NCI-H460 (cell line): ENCODE measurements at regions not wholly inside any gene's neighbourhood (a gene's known extent, or its start where the extent isn't known, plus 50 kb on each side); places are given as distances from the start of the nearest gene placed in this dataset.

Source experiments
- DNase-seq: peaks from one replicate; pipeline ENCODE4 v3.0.0-alpha.2; 2016; ENCODE audit warnings: low read depth; ENCODE audit errors: extremely low read depth

DNA sequence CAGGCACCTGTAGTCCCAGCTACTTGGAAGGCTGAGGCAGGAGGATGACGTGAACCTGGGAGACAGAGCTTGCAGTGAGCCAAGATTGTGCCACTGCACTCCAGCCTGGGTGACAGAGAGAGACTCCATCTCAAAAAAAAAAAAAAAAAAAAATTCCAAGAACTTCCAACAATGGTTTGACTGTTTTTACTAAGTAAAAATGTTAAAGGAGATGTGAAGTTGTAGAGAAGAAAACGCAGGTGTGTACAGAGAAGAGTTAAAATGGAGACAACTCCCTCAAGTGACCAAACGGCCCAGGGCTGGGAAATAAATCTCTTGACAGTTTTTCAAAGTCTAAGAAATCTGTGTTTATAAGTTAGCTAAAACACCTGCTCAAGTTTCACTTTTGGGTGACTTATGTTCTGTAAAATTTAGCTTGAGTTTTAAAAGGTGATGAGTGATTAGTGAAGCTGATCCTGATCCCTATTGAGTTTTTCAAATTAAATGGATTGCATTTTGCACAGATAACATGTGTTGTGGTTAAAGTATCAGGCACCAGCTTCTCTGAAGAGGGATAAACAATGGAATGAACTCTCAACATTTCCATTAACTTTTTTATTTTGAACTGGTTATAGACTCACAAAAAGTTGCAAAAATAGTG is 255.2 kb upstream of the CD180 start:
- DNase-seq, result no peak

- DNase-seq, result no peak
Measured at GRCh38 chr5:67447732-67448131, 251.1 kb upstream of the CD180 start.

GRCh38 chr5:67437905-67438845 is 241.6 kb upstream of the CD180 start:
- DNase-seq, result peak; percentile 16

- no peak for DNase-seq
Measured at GRCh38 chr5:67435032-67435431, 238.4 kb upstream of the CD180 start.

- DNase-seq, result no peak
Measured at GRCh38 chr5:67434466-67434865, 237.9 kb upstream of the CD180 start.

DNA sequence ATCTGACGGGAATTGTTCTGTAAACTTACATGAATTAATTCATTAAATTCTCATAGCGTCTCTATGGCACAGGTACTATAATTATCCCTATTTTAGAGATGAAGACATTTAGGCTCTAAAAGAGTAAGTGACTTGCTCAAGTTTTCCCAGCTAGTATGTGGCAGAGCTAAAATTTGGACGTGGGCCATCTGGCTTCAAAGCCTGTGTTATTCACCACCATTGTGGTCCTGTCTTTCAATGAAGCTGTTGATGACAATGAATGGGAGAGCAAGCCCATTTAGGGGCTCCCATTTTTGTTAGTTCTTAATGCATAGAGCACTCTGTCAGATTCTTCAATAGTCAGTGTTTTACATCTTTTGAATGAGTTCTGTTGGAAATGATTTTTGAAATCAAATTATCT is 236.0 kb upstream of the CD180 start:
- no peak for DNase-seq

DNA sequence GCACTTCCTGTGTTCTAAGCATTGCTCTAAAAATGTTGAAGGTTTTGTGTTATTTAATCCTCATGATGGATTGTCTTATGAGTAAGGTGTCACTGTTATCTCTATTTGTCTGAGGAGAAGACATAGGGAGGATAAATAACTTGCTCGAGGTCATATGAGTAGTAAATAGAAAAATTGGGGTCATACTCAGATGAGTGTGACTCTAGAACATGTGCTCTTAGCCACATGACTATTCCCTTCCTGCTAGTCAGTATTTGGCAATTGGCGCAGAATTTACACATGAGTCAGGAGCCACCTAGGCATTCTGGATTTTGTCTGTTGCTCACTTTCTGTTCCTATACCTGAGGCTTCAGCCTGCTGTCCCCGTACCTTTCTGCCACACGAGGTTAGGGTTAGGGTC is 234.6 kb upstream of the CD180 start:
- no peak for DNase-seq

GRCh38 chr5:67427850-67428298 is 231.3 kb upstream of the CD180 start:
- DNase-seq, result no peak

- no peak for DNase-seq
Measured at GRCh38 chr5:67426961-67427849, 230.6 kb upstream of the CD180 start.

DNA sequence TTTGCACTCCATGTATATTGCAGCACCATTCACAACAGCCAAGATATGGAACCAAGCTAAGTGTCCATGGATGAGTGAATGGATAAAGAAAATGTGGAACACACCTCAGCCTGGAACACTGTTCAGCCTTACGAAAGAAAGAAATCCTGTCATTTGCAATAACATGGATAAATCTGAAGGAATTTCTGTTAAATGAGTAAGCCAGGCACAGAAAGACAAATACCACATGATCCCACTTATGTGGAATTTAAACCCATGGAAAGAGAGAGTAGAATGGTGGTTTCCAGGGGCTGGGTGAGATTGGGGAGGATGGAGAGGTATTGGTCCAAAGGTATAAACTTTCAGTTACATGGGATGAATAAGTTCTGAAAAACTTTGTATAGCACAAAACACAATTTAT is 228.9 kb upstream of the CD180 start:
- DNase-seq, result no peak

GRCh38 chr5:67417839-67418238 is 221.2 kb upstream of the CD180 start:
- DNase-seq, result no peak

GRCh38 chr5:67416986-67417385 is 220.4 kb upstream of the CD180 start:
- no peak for DNase-seq

DNA sequence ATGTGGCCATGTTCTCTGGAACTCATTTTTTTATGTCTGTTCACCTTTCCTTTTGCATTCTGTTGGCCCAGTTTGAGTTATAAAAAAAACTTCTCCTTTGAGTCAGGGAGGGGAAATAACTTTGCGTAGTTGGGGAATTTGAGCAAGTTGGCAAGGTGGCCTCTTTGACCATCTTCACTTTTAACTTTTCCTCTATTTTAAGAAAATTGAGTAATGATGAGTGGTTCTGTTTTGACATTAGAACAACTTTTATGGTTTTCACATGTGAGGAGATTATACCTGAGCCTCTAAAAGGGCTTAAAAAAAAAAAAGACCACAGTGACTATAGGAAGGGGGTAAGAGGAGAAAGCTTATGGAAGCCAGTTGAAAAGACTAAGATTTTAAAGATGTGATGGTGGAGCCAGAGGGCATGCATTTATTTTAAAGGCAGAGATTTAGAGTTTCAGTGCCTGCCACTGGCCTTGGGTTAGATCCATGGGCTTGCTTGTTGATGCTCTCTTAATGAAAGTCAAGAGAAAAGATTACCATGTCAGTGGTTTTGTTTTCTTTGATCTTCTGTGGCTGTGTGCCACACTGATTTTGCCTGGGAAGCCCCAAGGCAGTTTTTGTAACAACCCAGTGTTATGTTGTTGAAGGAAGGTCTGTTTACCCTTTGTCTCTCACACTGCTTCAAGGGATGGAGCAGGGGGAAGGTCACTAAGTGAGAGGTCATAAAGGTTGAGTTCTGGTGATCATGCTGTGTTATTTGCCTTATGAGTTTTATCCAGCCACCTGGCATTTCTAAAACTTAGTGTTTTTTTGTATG is 219.7 kb upstream of the CD180 start:
- DNase-seq, result no peak

GRCh38 chr5:67414712-67415111 is 218.1 kb upstream of the CD180 start:
- DNase-seq, result no peak

- DNase-seq, result no peak
Measured at GRCh38 chr5:67413721-67414120, 217.1 kb upstream of the CD180 start.

DNA sequence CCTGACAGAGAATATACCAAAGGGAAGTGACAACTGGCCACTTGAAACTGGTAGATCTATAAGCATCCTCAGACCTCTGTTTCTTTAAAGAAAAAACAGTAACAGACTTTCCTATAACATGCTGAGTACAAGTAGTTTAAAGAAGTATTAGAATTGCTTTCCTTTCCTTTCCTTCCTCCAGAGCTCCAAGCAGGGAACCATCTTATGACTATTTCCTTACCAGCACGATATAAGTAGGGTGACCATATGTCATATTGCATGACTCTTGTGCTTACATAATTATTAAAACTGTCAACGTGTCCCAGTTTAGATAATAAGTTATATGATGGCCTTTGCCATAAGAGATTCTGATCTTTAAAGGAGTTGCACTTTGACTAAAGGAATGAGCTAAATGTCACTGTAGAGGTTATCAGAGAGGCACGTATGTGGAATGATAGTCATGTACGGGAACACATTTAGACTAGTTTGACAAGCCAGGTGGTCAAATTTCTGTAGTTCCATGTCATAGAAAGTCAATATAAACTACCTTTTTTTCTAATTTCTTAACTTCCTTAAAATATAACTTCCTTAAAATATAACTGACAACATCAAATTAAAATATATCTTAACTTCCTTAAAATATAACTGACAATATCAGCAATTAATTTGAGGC is 212.7 kb upstream of the CD180 start:
- no peak for DNase-seq

DNA sequence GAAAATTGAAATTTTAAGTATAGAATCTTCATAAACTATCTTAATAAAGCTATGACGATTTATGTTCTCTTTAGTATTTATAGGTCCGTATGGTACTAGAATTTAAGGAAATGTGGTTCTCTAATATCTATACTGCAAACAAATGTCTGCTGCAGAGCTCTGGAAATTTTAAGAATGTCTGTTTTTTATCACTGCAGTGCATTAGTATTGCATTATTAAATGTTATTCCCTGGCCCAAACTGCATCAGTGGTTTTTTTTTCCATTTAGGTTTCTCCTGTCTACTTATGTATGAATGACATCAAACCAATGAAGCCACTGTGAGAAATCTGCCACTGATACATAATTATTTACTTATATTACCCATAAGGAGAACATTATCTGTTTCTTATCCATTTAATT is 211.4 kb upstream of the CD180 start:
- no peak for DNase-seq

GRCh38 chr5:67405755-67406154 is 209.2 kb upstream of the CD180 start:
- DNase-seq, result no peak

- DNase-seq, result no peak
Measured at GRCh38 chr5:67405101-67405364, 208.4 kb upstream of the CD180 start.
